Type B pancreatic cell (in vitro differentiated cells): ENCODE measurements at regions not wholly inside any gene's neighbourhood (a gene's known extent, or its start where the extent isn't known, plus 50 kb on each side); places are given as distances from the start of the nearest gene placed in this dataset.

Experiments used
- DNase-seq: peaks from one replicate; pipeline ENCODE4 v3.0.0; 2021; ENCODE audit warnings: mixed read lengths; ENCODE audit not compliant: unreplicated experiment; ENCODE audit errors: extremely low spot score
- H3K27ac Mint-ChIP-seq: 2 replicates; pipeline ENCODE4 v1.8.0; 2021; ENCODE audit warnings: mild to moderate bottlenecking, mixed read lengths
- H3K27me3 Mint-ChIP-seq: 2 replicates; pipeline ENCODE4 v1.8.0; 2021; ENCODE audit warnings: mixed read lengths
- H3K36me3 Mint-ChIP-seq: 2 replicates; pipeline ENCODE4 v1.8.0; 2021; ENCODE audit warnings: mixed read lengths
- H3K4me1 Mint-ChIP-seq: one replicate; pipeline ENCODE4 v1.8.0; 2021; ENCODE audit warnings: mixed read lengths; ENCODE audit not compliant: unreplicated experiment
- H3K4me3 Mint-ChIP-seq: 2 replicates; pipeline ENCODE4 v1.8.0; 2021; ENCODE audit warnings: mild to moderate bottlenecking, mixed read lengths
- H3K9me3 Mint-ChIP-seq: 2 replicates; pipeline ENCODE4 v1.8.0; 2021; ENCODE audit warnings: mixed read lengths
- TF ChIP-seq, protein P1 (sequence below): fragments of 200-600 bp; sonication (generic); conservative IDR thresholded peaks from 2 replicates; pipeline ENCODE4 v1.5.0; 2021; ENCODE audit warnings: antibody characterized with exemption, mild to moderate bottlenecking

DNA sequence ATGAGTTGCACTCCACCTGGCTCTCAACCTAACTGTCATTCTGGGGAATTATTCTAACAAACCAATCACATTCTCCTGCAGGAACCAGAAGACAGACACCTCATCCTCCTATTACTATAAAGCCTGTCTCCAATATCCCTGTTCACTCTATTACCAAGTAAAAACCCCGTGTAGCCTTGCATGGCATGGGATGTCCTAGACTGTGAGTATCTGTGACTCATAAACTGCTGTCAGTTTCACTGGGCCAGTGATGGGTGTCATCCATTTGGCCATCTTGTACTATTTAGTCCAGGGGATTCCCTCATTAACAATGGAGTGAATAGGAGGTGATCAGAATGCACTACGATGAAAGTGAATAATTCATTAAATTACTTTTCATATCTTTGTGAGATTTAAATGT, 608.7 kb downstream of the DNAJB9 start:
- H3K36me3 Mint-ChIP-seq, result no peaks in the 10 kb centered on the region
- peaks cover 4% of the 10 kb centered on the region for H3K9me3 Mint-ChIP-seq
- no peak overlapping the region for H3K27ac Mint-ChIP-seq
- H3K4me3 Mint-ChIP-seq, result no peak overlapping the region
- no peaks in the 10 kb centered on the region for H3K27me3 Mint-ChIP-seq
- TF ChIP-seq, protein P1, sequence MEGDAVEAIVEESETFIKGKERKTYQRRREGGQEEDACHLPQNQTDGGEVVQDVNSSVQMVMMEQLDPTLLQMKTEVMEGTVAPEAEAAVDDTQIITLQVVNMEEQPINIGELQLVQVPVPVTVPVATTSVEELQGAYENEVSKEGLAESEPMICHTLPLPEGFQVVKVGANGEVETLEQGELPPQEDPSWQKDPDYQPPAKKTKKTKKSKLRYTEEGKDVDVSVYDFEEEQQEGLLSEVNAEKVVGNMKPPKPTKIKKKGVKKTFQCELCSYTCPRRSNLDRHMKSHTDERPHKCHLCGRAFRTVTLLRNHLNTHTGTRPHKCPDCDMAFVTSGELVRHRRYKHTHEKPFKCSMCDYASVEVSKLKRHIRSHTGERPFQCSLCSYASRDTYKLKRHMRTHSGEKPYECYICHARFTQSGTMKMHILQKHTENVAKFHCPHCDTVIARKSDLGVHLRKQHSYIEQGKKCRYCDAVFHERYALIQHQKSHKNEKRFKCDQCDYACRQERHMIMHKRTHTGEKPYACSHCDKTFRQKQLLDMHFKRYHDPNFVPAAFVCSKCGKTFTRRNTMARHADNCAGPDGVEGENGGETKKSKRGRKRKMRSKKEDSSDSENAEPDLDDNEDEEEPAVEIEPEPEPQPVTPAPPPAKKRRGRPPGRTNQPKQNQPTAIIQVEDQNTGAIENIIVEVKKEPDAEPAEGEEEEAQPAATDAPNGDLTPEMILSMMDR, result no peak
- no peaks in the 10 kb centered on the region for H3K4me1 Mint-ChIP-seq
- DNase-seq, result no peak

DNA sequence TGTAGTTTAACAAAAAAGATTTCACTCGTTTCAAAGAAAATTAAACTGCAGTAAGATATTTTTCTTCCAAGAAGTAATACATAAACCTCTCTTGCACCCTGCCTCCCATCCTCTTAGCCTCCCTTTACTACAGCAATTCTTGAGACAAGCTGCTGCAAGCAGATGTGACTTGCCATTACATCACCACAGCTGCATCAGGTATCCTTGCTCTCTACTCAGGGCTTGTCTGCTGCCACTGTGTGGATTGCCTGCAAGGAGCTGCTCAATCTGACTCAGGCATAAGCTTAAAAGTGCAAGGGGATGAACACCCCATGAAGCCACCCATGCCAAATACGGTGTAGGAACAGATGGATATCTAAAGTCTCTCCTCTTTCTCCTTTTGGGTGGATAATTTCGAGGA, 609.9 kb downstream of the DNAJB9 start:
- no peaks in the 10 kb centered on the region for H3K27me3 Mint-ChIP-seq
- TF ChIP-seq, protein P1, result no peak
- DNase-seq, result no peak

DNA sequence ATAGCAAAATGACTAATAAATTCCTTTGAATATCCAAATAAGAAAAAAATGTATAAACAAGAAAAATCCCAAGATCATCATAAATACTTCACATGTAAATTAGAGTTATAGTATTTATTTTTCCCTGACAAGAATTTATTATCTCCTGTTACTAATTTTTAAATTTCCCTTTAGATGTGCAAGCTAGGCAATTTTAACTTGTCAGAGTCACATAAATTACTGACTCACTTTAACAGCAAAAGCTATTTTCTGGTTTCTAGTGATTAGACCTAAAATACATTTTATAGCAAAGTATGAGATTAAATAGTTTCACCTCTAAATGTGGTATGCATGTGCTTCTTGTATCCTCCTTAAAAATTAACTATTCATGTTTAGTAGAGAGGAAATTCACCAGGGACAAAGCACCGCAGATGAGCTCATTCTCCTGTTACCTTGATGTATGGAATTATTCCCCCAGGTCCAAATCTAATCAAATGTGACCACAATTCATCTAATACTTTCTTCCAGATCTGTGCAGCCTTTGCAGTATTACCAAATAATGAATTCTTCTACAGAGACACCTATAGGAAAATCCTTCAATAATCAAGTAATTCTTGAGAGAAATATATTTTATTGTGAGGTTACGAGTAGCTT, 621.2 kb downstream of the DNAJB9 start:
- H3K4me1 Mint-ChIP-seq, result no peaks in the 10 kb centered on the region
- H3K27ac Mint-ChIP-seq, result no peak overlapping the region
- TF ChIP-seq, protein P1, result no peak
- no peaks in the 10 kb centered on the region for H3K9me3 Mint-ChIP-seq
- H3K27me3 Mint-ChIP-seq, result no peaks in the 10 kb centered on the region
- H3K36me3 Mint-ChIP-seq, result no peaks in the 10 kb centered on the region
- H3K4me3 Mint-ChIP-seq, result no peak overlapping the region
- DNase-seq, result no peak

More for the DNA sequence above, 609.9 kb downstream of the DNAJB9 start:
- Mint-ChIP-seq H3K36me3 (no peaks in the 10 kb centered on the region), H3K9me3 (peaks cover 4% of the 10 kb centered on the region), H3K4me3 (no peak overlapping the region), H3K27ac (no peak overlapping the region), H3K4me1 (no peaks in the 10 kb centered on the region)

DNA sequence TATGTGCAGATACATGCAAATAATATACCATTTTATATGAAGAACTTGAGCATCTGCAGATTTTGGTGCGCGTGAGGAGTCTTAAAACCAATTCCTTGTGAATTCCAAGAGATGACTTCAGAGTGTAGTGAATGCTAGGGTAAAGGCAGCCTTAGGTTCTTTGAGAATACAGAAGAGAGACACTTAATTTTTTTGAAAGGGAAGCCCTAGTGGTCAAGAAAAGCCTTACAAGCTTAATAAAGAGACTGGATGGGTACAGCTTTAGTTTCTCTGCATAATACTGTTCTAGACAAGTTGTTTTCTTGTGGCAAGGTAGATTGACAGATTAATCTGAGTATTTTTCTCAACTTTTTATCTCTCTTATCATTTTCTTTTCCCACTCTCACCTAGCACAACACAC, 636.5 kb downstream of the DNAJB9 start:
- Mint-ChIP-seq H3K27ac (no peak overlapping the region), H3K9me3 (peaks cover 14% of the 10 kb centered on the region), H3K27me3 (no peaks in the 10 kb centered on the region), H3K36me3 (no peaks in the 10 kb centered on the region), H3K4me1 (no peaks in the 10 kb centered on the region), H3K4me3 (no peak overlapping the region)
- DNase-seq, result no peak
- TF ChIP-seq, protein P1, result peak; percentile 48

DNA sequence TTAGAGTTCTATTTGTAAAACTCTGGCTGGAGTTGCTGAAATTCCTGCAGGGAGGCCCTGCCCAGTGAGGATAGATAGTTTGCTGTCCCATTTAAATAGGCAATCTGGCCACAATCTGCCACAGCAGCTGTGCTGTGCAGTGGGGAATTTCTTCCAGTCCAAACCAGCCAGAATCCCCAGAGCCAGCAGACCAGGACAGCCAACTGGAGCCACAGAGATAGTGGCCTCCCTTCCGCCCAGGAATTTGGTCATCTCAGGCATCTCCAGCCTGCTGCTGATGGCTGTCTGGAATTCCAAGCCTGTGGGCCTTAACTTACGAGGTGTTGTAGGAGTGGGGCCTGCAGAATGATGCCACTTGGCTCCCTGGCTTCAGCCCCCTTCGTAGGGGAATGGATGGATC, 643.4 kb downstream of the DNAJB9 start:
- Mint-ChIP-seq H3K4me1 (no peaks in the 10 kb centered on the region), H3K4me3 (no peak overlapping the region), H3K27ac (no peak overlapping the region), H3K9me3 (peaks cover 9% of the 10 kb centered on the region), H3K36me3 (no peaks in the 10 kb centered on the region), H3K27me3 (no peaks in the 10 kb centered on the region)
- TF ChIP-seq, protein P1, result no peak
- no peak for DNase-seq

DNA sequence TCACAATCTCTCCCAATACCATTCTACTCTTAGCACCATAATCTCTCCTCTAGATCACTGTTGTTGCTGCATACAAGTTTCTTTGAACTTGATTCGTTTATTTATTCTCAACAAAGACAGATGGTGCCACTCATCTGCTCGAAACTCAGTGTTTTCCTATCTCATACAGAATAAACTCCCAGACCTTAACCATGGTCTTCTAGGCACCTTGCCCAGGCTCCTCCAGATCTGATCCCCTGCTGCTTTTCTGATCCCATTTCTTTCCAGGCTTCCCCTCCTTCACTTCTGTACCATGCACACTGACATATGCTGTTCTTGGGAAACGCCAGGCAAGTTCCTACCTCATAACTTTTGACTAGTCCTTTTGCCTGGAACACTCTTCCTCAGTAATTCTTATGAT, 645.7 kb downstream of the DNAJB9 start:
- DNase-seq, result no peak
- H3K4me1 Mint-ChIP-seq, result no peaks in the 10 kb centered on the region
- no peaks in the 10 kb centered on the region for H3K27me3 Mint-ChIP-seq
- no peaks in the 10 kb centered on the region for H3K9me3 Mint-ChIP-seq
- no peak overlapping the region for H3K4me3 Mint-ChIP-seq
- no peak overlapping the region for H3K27ac Mint-ChIP-seq
- TF ChIP-seq, protein P1, result no peak
- no peaks in the 10 kb centered on the region for H3K36me3 Mint-ChIP-seq
